GM18868 (cell line): ENCODE measurements at regions not wholly inside any gene's neighbourhood (a gene's known extent, or its start where the extent isn't known, plus 50 kb on each side); places are given as distances from the start of the nearest gene placed in this dataset.
"Not testable (repeated sequence)": the region's sequence is repeated elsewhere in the genome, so short reads cannot be mapped to it uniquely, and the experiment has no call there.

Source experiments
- ATAC-seq: cut with Tn5 transposase; IDR thresholded peaks from one replicate; pipeline ENCODE4 v1.9.1; 2021; ENCODE audit warnings: mild to moderate bottlenecking, moderate library complexity; ENCODE audit not compliant: unreplicated experiment

DNA sequence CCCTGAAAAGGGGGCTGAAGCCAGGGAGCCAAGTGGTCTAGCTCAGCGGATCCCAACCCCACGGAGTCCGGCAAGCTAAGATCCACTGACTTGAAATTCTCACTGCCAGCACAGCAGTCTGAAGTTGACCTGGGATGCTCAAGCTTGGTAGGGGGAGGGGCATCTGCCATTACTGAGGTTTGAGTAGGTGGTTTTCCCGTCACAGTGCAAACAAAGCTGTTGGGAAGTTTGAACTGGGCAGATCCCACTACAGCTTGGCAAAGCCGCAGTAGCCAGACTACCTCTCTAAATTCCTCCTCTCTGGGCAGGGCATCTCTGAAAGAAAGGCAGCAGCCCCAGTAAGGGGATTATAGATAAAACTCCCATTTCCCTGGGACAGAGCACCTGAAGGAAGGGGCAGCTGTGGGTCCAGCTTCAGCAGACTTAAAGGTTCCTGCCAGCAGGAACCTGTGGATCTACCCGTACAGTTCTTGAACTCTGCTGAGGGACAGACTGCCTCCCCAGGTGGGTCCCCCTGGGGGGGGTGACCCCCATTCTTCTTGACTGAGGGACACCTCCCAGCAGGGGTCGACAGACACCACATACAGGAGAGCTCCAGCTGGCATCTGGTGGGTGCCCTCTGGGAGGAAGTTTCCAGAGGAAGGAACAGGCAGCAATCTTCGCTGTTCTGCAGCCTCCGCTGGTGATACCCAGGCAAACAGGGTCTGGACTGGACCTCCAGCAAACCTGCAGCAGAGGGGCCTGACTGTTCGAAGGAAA is 156.4 kb upstream of the ETV3 start:
- ATAC-seq = not testable (repeated sequence)

DNA sequence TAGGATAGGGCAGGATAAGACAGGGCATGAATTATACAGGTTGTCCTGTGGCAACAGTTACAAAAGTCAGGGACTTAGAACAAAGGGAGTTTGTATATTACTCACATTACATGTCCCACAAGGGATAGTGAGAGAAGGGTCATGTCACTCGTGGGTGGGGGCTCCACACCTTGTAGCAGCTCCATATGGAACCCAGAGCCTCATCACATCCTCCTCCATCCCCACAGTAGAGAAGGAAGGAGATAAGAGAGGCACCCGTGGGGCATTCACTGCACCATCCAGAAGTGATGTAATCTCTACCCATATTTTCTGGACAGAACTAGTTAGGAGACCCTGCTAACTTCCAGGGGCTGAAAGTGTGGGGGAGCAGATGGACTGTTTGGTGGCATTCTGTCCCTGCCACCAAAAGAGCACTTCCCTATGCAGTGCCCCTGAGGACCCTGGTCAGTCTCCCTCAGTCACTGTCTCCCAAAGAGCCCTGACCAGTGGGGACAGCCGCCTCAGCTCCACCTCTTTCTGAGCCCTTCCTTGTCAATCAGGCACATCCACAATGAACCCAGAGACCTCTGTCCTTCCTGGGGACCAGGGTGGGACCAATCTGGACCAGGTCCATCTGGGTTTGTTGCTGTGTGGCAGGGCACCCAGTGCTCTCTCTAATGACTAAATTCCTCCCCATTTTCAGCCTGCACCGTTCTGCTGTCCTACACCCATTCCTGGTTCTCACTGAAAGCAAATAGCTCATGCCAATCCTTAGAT is 154.8 kb upstream of the ETV3 start:
- no peak for ATAC-seq

GRCh38 chr1:157292302-157292701 is 154.1 kb upstream of the ETV3 start:
- ATAC-seq = no peak

DNA sequence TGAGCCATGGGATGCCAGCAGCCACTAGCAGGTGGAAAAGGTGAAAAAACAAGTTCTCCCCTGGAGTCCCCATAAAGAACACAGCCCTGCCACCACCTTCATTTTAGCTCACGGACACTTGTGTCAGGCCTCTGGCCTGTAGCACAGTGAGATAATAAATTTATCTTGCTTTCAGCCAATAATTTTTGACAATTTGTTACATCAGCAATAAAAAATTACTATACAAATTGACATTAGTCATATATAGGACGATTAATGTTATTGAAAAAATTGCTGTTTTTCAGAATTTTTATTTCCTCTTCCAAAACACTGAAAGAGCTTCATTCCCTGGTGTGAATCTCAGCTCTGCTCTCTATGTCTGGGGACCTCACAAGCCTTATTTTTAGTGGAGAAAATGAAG is 152.9 kb upstream of the ETV3 start:
- ATAC-seq = no peak

GRCh38 chr1:157289424-157290105 is 151.4 kb upstream of the ETV3 start:
- ATAC-seq = no peak

GRCh38 chr1:157288996-157289395 is 150.8 kb upstream of the ETV3 start:
- ATAC-seq = no peak

- ATAC-seq = no peak
Measured at GRCh38 chr1:157288492-157288891, 150.3 kb upstream of the ETV3 start.

DNA sequence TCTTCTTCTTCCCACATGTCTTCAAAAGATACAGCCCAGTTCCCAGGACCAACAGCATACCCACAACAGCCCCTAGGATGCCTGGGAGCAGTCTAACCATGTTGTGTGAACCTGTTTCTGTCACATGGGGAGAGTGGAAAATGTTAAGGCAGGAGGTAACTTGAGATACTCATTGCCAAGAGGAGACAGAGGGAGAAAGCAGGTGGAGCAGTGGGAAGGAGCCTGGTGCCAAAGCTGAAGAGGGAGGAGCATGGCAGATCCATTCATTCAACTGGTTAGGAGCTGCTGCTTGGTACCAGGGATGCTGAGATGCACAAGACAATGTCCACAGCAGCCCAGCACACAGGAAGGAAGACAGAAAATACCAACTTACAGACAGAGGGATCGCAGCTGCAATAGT is 149.8 kb upstream of the ETV3 start:
- no peak for ATAC-seq

DNA sequence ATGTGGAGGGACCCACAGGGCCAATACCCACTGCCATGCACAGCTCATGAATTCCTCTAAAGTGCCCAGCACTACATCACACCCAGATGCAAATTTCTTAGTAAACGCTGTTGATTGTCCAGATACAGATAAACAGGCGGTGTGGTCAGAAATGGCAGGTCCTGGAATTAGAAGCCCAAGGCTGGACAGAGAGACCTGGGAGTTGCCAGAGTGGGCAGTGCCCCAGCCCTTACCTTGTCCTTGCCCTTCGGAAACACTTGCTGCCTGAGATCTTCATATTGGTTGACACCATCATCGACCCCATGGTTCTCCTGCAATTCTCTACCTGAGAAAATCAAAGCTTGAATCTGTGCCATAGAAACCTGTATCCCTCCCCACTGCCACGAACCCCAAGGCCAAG is 149.3 kb upstream of the ETV3 start:
- ATAC-seq = no peak

GRCh38 chr1:157286646-157287420 is 148.6 kb upstream of the ETV3 start:
- ATAC-seq = no peak

DNA sequence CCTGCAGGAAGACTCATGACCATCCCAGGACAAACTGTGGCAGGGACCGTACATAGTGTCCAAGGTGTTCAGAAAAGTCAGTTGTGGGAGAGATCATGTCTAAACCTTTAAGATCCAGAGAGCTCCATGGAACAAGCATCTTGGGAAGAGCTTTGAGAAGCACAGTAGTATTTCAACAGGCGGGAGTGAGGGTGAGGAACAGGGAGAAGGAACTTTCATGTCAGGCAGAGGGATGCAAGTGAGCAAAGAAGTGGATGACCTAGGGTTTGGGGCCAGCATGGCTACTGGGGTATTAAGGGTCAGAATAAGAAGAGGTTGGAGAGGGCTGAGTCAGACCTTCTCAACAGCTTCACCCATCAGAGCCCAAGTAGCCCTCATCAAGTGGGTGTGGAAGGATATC is 147.9 kb upstream of the ETV3 start:
- ATAC-seq = no peak

DNA sequence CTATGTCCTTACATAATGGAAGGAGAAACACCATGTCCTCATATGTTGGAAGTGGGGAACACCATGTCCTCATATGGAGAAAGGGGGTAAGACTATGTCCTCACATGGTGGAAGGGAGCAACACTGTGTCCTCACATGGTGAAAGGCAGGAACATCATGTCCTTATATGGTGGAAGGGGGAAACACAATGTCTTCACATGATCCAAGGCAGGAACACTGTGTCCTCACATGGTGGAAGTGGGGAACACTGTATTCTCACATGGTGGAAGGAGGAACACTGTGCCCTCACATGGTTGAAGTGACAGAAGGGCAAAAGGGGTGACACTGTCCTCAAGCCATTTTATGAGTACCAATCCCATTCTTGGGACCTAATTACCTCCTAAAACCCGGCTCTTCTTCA is 146.3 kb upstream of the ETV3 start:
- no peak for ATAC-seq

DNA sequence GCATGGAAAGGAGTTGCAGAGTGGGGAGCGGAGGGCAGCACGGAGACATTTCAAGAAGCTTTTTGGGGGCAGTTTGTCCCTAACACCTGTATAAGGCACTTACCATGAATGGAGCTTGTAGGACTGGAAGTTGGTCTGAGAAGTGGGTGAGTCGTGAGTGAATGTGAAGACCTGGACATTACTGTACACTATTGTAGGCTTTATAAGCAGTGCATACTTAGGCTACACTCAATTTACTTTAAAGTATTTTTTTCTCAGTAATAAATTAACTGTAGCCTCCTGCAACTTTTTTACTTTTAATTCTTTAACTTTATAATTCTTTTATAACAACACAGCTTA is 141.6 kb upstream of the ETV3 start:
- ATAC-seq = no peak

DNA sequence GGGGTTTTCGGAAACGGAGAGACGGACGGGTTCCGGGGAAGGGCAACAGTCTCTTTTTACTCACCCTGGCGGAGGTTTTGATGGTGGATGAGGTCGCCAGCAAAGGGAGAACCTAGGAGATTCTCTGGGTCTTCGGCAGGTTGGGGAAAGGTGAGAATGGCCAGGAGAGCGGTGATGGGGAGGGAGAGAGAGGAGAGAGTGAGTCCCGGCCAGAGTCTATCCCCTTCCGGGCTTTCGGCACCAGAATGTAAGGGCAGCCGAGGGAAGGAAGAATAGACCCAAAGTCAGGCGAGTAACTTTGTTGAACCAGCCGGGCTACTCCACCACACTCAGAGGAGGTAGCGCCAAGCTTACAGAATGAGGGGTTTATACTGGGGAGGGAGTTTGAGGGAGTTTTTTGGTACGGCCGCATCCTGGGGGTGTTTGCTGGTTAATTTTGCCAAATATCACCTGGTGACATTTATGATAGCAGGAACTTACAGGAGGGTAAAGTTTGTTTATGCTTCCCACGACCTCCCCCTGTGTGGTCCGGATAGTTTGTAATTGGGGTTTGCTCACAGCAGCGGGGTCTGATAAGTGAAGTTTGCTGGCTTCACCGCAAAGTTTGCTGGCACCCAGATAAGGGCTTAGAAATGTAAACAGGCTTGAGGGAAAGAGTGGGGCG is 141.1 kb upstream of the ETV3 start:
- ATAC-seq = no peak

DNA sequence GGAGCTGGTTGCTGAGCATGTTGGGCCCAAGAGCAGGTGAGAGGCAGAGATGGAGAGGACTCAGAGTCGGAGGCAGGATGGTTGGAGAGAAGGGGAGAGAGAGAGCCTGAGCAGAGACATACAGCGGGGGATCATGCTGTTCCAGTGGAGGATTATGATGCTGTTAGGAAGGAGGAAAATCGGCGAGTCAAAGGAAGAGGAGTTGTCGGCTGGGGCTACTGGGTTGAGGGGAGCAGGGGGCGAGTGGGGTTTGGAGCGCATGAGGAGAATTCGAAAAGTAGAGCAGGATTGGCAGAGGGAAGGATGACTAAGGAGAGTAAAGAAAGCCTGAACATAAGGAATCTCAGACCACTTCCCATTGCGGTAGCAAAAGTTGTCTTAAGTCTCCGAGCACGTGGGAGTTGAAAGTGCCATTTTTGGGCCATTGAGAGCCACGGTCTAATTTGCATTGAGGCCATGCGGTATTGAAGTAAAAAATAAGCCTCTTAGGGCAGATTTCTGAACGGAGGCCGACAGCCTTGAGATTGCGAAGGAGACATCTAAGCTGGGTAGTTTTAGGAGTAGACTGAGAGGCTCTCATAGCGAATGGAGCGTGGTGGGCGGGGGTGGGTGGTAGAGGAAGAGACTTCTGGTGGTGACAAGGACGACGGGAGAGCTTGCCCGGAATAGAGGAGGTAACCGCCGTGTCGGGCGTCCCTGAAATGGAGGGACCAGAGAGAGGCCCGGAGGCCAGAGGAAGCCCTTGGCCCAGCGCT is 140.4 kb upstream of the ETV3 start:
- no peak for ATAC-seq

DNA sequence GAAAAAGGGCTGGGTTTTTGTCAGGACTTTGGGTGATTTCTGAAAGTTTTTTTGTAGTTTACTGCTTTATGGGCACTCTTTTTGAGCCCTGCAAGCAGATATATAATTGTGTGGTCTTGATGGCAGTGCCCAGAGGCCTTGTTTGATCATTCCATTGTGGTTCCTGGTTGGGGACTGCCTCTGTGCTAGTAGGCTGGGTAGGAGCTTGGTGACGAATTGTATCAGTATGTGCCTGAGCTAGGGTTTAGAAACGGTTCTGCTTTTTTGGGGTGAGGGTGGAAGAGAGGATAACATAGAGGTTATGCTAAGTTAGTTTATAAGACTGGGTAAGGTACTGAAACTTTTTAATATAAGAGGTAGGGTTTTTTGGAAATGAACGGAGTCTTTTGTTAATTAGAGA is 139.7 kb upstream of the ETV3 start:
- no peak for ATAC-seq

- ATAC-seq = no peak
Measured at GRCh38 chr1:157277281-157277680, 139.1 kb upstream of the ETV3 start.

DNA sequence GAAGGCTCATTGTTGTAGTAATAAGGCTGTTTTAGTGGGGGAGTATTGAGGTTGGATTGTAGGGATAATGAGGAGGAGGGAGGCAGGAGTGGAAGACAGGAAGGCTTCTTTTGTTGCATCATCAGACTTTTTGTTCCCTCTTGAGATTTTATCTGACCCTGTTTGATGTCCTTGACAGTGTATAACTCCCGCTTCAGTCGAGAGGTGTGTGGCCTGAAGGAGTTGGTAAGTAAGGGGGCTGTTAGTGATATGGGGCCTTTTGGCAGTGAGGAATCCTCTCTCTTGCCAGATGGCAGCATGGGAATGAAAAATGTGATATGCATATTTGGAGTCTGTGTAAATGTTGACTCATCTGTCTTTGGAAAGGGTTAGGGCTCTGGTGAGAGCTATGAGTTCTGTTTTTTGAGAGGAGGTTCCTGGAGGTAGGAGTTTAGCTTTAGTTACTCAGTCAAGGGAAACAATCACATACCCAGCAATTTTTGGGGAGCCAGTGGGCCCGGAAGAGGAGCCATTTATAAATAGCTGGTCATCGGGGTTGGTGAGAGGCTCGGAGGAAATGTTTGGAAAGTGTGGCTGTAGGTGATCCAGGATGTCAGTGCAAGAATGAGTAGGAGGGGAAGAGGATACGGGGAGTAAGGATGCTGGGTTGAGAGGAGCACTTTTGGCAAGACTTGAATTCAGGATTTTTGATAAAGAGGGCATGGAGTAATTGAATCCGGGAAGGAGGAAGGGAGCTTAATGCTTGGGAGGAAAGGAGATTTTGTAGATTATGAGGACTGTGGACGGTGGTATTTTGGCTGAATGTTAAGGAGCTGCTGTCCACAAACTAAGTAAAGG is 136.7 kb upstream of the ETV3 start:
- no peak for ATAC-seq
